HEK293T (cell line): ENCODE measurements at regions not wholly inside any gene's neighbourhood (a gene's known extent, or its start where the extent isn't known, plus 50 kb on each side); places are given as distances from the start of the nearest gene placed in this dataset.
"Not testable (repeated sequence)": the region's sequence is repeated elsewhere in the genome, so short reads cannot be mapped to it uniquely, and the experiment has no call there.

Experiments
- CTCF ChIA-PET: fragments of 350-600 bp; formaldehyde crosslinking; extraction: SDS; loops from one replicate; lab custom pipeline; 2021; ENCODE audit warnings: antibody characterized with exemption, inconsistent platforms; lab: Yijun Ruan, JAX
- POLR2A ChIA-PET: fragments of 350-600 bp; formaldehyde crosslinking; extraction: SDS; loops from one replicate; lab custom pipeline; 2020; ENCODE audit warnings: antibody characterized with exemption, inconsistent platforms; lab: Yijun Ruan, JAX
- DNase-seq: peaks from one replicate; pipeline ENCODE4 v3.0.0; 2012; ENCODE audit warnings: mixed read lengths; ENCODE audit errors: extremely low spot score
- ARNT ChIP-seq: fragments of 450-650 bp; IDR thresholded peaks from 2 replicates; pipeline ENCODE4 v1.6.1; 2017; ENCODE audit warnings: mild to moderate bottlenecking
- BHLHE40 ChIP-seq: fragments of 450-650 bp; IDR thresholded peaks from 2 replicates; pipeline ENCODE4 v1.6.1; 2016; ENCODE audit warnings: mild to moderate bottlenecking, moderate library complexity, borderline replicate concordance
- CTBP1 ChIP-seq: fragments of 450-650 bp; IDR thresholded peaks from 2 replicates; pipeline ENCODE4 v1.6.1; 2016; ENCODE audit warnings: borderline replicate concordance
- ELF4 ChIP-seq: fragments of 450-650 bp; IDR thresholded peaks from 2 replicates; pipeline ENCODE4 v1.6.1; 2017; ENCODE audit warnings: antibody characterized with exemption
- FOXA1 ChIP-seq: fragments of 450-650 bp; IDR thresholded peaks from 2 replicates; pipeline ENCODE4 v1.6.1; 2016; ENCODE audit warnings: mild to moderate bottlenecking
- FOXK2 ChIP-seq: fragments of 450-650 bp; IDR thresholded peaks from 2 replicates; pipeline ENCODE4 v1.6.1; 2016; ENCODE audit warnings: mild to moderate bottlenecking
- FOXM1 ChIP-seq: fragments of 450-650 bp; IDR thresholded peaks from 2 replicates; pipeline ENCODE4 v1.6.1; 2017; ENCODE audit warnings: mild to moderate bottlenecking, borderline replicate concordance
- HDGF ChIP-seq: fragments of 450-650 bp; IDR thresholded peaks from 2 replicates; pipeline ENCODE4 v1.6.1; 2017; ENCODE audit warnings: antibody characterized with exemption, borderline replicate concordance
- L3MBTL2 ChIP-seq: fragments of 450-650 bp; conservative IDR thresholded peaks from 2 replicates; pipeline ENCODE4 v1.6.1; 2016; ENCODE audit warnings: mild to moderate bottlenecking
- LEF1 ChIP-seq: fragments of 450-650 bp; IDR thresholded peaks from 2 replicates; pipeline ENCODE4 v1.6.1; 2017; ENCODE audit warnings: mild to moderate bottlenecking, borderline replicate concordance
- NFRKB ChIP-seq: fragments of 450-650 bp; IDR thresholded peaks from 2 replicates; pipeline ENCODE4 v1.6.1; 2016; ENCODE audit warnings: mild to moderate bottlenecking, moderate library complexity
- PKNOX1 ChIP-seq: fragments of 450-650 bp; IDR thresholded peaks from 2 replicates; pipeline ENCODE4 v1.6.1; 2016
- SP1 ChIP-seq: fragments of 450-650 bp; IDR thresholded peaks from 2 replicates; pipeline ENCODE4 v1.6.1; 2017
- SUZ12 ChIP-seq: fragments of 450-650 bp; IDR thresholded peaks from 2 replicates; pipeline ENCODE4 v1.6.1; 2016; ENCODE audit warnings: mild to moderate bottlenecking
- TARDBP ChIP-seq: fragments of 450-650 bp; IDR thresholded peaks from 2 replicates; pipeline ENCODE4 v1.6.1; 2016
- ZNF384 ChIP-seq: fragments of 450-650 bp; IDR thresholded peaks from 2 replicates; pipeline ENCODE4 v1.6.1; 2016

GRCh38 chr6:49327005-49327404 lies 136.0 kb downstream of the MMUT start:
- DNase-seq, result no peak
- no peak for TF ChIP-seq NFRKB
- no peak for TF ChIP-seq FOXA1
- no peak for TF ChIP-seq HDGF
- TF ChIP-seq FOXM1, result no peak
- no peak for TF ChIP-seq TARDBP
- TF ChIP-seq CTBP1, result no peak
- no peak for TF ChIP-seq ARNT
- no peak for TF ChIP-seq ELF4
- no peak for TF ChIP-seq SUZ12
- ChIA-PET POLR2A (no interaction called here), CTCF (no interaction called here)

GRCh38 chr6:49326347-49326746 lies 136.7 kb downstream of the MMUT start:
- ChIA-PET CTCF (no interaction called here), POLR2A (no interaction called here)
- no peak for DNase-seq
- TF ChIP-seq PKNOX1, result no peak
- no peak for TF ChIP-seq ARNT
- no peak for TF ChIP-seq HDGF
- TF ChIP-seq TARDBP, result no peak
- TF ChIP-seq CTBP1, result no peak
- no peak for TF ChIP-seq ELF4
- no peak for TF ChIP-seq FOXM1
- no peak for TF ChIP-seq SUZ12
- TF ChIP-seq FOXK2, result no peak
- no peak for TF ChIP-seq FOXA1
- TF ChIP-seq ZNF384, result no peak
- TF ChIP-seq L3MBTL2, result no peak
- no peak for TF ChIP-seq SP1

GRCh38 chr6:49325891-49326290 lies 137.2 kb downstream of the MMUT start:
- TF ChIP-seq NFRKB, result no peak
- no peak for TF ChIP-seq SP1
- no peak for TF ChIP-seq FOXM1
- TF ChIP-seq ARNT, result no peak
- no peak for TF ChIP-seq FOXA1
- no peak for TF ChIP-seq SUZ12
- TF ChIP-seq LEF1, result no peak
- TF ChIP-seq PKNOX1, result no peak
- TF ChIP-seq TARDBP, result no peak
- no peak for TF ChIP-seq FOXK2
- no peak for TF ChIP-seq L3MBTL2
- DNase-seq, result no peak
- ChIA-PET CTCF (no interaction called here), POLR2A (no interaction called here)

- CTCF ChIA-PET, result no interaction called here
- POLR2A ChIA-PET, result no interaction called here
Observed at GRCh38 chr6:49322861-49323260, 140.2 kb downstream of the MMUT start.

GRCh38 chr6:49321561-49322072 lies 141.4 kb downstream of the MMUT start:
- no peak for DNase-seq
- ChIA-PET CTCF (no interaction called here), POLR2A (interaction anchor here (0.6 kb wide), 1 partner anchor 236 kb away, joined by 3 read pairs; no protein-coding TSS in a partner anchor)
- TF ChIP-seq HDGF (no peak), CTBP1 (no peak)

More at GRCh38 chr6:49322861-49323260, 140.2 kb downstream of the MMUT start:
- TF ChIP-seq TARDBP (no peak), HDGF (no peak), ZNF384 (no peak), FOXM1 (no peak), BHLHE40 (no peak), NFRKB (no peak), ARNT (no peak), SP1 (no peak), CTBP1 (no peak), ELF4 (no peak), PKNOX1 (no peak), FOXA1 (no peak), SUZ12 (no peak)
- no peak for DNase-seq

GRCh38 chr6:49305010-49305409 lies 158.0 kb downstream of the MMUT start:
- ChIA-PET CTCF (no interaction called here), POLR2A (no interaction called here)
- no peak for TF ChIP-seq SP1
- no peak for TF ChIP-seq BHLHE40
- no peak for TF ChIP-seq SUZ12
- no peak for TF ChIP-seq FOXK2
- no peak for TF ChIP-seq PKNOX1
- no peak for TF ChIP-seq ARNT
- TF ChIP-seq ELF4, result no peak
- no peak for TF ChIP-seq FOXA1
- TF ChIP-seq NFRKB, result no peak
- no peak for TF ChIP-seq ZNF384
- TF ChIP-seq FOXM1, result no peak
- DNase-seq, result no peak

GRCh38 chr6:49304393-49304792 lies 158.7 kb downstream of the MMUT start:
- DNase-seq, CTCF ChIA-PET, POLR2A ChIA-PET: not testable (repeated sequence)
